ENCODE measurements at regions not wholly inside any gene's neighbourhood (a gene's known extent, or its start where the extent isn't known, plus 50 kb on each side); places are given as distances from the start of the nearest gene placed in this dataset.

DNA sequence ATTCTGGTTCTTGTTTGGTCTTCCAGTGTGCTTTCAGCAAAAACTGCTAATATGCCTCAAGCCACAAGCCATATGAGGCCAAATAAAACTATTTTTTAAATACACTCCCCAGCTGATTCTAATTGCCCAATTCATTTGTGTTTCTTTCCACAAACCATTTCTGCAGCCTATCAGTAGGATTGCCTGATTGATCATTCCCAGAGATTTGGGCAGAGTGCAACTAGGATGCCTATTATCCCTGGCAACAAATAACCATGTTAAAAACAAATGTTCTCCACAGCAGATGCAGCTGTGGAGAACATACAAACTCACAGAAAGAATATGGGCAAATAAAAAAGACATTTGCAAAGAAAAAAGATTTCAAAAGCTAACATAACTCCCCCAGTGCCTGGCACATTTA, 76.9 kb upstream of the CAV2 start:
- TF ChIP-seq, protein P1, sequence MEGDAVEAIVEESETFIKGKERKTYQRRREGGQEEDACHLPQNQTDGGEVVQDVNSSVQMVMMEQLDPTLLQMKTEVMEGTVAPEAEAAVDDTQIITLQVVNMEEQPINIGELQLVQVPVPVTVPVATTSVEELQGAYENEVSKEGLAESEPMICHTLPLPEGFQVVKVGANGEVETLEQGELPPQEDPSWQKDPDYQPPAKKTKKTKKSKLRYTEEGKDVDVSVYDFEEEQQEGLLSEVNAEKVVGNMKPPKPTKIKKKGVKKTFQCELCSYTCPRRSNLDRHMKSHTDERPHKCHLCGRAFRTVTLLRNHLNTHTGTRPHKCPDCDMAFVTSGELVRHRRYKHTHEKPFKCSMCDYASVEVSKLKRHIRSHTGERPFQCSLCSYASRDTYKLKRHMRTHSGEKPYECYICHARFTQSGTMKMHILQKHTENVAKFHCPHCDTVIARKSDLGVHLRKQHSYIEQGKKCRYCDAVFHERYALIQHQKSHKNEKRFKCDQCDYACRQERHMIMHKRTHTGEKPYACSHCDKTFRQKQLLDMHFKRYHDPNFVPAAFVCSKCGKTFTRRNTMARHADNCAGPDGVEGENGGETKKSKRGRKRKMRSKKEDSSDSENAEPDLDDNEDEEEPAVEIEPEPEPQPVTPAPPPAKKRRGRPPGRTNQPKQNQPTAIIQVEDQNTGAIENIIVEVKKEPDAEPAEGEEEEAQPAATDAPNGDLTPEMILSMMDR (IDR thresholded peaks at IDR 0.05), result no peak
- no peak for TF ChIP-seq POLR2A (IDR thresholded peaks at IDR 0.05)

All from uterus (tissue), 2 donors.